GM19372 (cell line): ENCODE measurements at regions not wholly inside any gene's neighbourhood (a gene's known extent, or its start where the extent isn't known, plus 50 kb on each side); places are given as distances from the start of the nearest gene placed in this dataset.

Experiments
- ATAC-seq: cut with Tn5 transposase; IDR thresholded peaks from one replicate; pipeline ENCODE4 v1.9.1; 2021; ENCODE audit warnings: mild to moderate bottlenecking, low read depth, moderate library complexity; ENCODE audit not compliant: unreplicated experiment

DNA sequence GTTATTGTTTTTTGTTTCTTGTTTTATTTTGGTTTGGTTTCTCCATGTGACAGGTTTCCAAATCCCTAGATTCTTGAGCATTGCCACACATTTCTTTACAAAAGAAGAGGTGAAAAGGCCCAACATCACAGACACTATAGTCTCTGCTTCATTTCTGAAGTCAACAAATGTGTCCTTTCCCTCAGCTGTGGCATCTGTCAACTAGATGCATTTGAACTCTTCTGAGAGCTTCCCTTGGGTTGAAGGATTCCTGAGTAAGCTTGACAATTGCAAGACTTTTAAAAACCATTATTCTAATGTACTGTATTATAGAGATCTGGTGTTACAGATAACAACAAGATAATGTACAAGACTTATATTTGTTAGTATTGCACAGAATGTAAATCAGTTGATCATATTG is 703.3 kb upstream of the PKDCC start:
- ATAC-seq, result no peak

DNA sequence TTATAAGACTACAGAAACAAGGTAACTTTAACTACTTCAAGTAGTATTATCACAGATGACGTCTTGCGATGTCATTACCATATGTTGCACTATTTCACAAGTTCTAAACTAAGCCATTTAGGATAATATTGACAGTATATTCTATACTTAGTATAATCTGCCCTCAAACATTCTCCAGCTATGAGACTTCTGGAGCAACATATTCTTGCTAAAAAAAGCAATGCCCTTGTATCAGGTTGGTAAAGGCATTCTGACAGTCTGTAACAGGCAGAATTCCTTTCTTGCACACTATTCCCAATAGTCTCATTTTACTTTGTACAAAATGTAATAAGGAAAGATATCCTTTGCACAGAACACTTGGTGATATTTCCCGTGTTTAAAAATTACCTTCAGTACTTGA is 694.8 kb upstream of the PKDCC start:
- ATAC-seq, result no peak

DNA sequence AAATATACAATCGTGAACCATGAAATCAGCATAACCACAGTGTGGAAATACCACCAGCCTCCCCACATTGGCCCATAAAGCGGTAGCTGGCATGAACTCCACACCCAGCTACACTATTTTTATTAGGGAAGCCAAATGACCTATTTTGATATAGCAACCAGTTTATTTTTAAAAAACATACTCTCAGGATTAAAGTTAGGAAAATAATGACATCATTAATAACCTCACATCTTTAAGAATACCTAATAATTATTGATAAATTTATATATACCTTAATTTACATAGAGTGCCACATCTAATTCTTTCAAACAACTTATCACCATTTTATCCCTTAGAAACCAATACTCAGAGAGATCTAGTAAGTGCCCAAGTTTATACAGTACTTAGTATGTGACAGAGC is 692.0 kb upstream of the PKDCC start:
- no peak for ATAC-seq

- ATAC-seq, result no peak
Measured at GRCh38 chr2:41364842-41365241, 683.0 kb upstream of the PKDCC start.

DNA sequence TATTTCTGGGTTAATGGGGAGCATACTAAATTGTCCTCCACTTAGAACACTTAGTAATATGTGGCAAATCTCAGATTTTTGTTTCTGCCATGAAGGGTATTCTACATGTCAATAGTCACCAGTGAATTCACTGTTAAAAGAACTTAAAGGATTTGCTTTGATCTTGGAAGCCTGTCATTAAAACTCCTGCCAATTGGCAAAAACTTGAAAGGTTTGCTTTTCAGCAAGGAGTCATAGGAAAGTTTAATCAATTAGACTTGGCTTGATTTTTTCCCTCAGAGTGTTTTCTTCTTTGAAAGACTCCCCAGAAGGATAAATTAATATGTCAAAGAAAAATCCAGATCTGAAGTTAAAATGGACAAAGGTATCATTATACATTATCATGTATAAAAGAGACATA is 671.9 kb upstream of the PKDCC start:
- ATAC-seq, result no peak

GRCh38 chr2:41377837-41378236 is 670.0 kb upstream of the PKDCC start:
- no peak for ATAC-seq

GRCh38 chr2:41378420-41378819 is 669.4 kb upstream of the PKDCC start:
- no peak for ATAC-seq

- ATAC-seq, result no peak
Measured at GRCh38 chr2:41379496-41380221, 668.2 kb upstream of the PKDCC start.

DNA sequence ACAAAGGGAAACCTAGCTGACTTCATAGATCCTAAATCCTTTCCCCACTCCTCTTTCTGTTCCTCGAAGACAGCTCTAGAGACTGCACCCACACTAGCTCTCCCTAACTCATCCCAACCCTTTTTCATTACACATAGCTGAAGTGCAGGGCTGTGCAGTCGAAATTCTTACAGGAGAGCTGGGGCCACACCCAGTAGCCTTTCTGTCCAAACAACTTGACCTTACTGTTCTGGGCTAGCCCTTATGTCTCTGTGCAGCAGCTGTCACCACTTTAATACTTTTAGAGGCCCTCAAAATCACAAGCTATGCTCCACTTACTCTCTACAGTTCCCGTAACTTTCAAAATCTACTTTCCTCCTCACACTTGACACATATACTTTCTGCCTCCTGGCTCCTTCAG is 666.1 kb upstream of the PKDCC start:
- ATAC-seq, result no peak

- ATAC-seq, result no peak
Measured at GRCh38 chr2:41387519-41387918, 660.3 kb upstream of the PKDCC start.

DNA sequence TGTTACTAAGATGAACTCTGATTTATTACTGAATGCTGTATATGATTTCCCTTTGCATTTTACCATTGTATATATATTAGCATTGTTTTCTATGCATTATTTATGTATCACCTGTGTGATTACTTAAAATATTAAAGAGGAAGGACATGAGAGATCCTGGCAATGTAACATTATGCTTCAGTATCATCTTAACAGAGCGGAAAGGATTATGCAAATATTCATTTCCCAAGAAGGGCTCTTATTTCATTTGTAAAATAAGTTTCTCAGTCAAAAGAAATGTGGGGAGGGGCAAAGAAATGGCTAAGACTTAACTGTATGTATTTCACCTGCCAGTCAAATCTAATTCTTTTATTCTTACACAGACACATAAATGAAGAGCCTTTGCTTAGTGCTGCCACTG is 654.2 kb upstream of the PKDCC start:
- no peak for ATAC-seq

GRCh38 chr2:41394541-41394940 is 653.3 kb upstream of the PKDCC start:
- no peak for ATAC-seq

DNA sequence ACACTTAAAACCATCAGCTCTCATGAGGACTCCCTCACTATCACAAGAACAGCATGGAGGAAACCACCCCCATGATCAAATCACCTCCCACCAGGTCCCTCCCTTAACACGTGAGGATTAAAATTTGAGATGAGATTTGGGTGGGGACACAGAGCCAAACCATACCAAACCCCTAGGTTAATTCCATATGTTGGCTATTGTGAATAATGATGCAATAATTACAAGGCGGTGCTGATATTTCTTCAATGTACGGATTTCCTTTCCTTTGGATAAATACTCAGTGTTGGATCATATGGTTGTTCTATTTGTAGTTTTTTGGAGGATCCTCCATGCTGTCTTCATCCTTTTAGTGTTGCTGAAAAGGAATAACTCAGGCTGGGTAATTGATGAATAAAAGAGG is 652.1 kb upstream of the PKDCC start:
- ATAC-seq, result no peak

DNA sequence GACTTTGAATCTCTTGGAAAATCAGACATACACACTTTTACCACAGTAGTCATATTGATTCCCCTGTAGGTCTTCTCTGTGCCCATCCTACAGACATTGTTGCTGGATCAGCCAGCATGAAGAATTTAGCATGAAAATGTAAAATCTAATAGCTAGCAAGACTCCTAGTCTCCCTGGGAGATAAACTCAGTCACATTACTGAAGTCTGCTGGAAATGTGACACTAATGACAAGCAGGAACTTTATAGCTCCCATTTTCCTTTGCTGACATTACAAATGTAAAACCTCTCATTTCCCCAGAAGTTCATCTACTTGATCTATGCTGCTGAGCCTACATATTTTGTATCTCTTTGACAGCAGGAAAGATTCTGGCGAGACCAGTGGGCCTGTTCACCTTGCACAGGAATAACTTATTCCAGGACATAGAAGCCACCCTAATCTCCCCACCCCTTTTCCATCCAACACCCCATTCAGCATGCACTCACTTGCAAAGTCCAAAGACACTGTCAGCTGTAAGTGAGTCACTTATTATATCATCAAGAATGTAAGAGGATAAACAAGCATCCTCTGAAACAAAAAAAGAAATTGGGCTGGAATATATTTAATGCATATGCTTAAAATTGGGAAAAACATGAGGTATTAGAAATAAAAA is 648.3 kb upstream of the PKDCC start:
- no peak for ATAC-seq

DNA sequence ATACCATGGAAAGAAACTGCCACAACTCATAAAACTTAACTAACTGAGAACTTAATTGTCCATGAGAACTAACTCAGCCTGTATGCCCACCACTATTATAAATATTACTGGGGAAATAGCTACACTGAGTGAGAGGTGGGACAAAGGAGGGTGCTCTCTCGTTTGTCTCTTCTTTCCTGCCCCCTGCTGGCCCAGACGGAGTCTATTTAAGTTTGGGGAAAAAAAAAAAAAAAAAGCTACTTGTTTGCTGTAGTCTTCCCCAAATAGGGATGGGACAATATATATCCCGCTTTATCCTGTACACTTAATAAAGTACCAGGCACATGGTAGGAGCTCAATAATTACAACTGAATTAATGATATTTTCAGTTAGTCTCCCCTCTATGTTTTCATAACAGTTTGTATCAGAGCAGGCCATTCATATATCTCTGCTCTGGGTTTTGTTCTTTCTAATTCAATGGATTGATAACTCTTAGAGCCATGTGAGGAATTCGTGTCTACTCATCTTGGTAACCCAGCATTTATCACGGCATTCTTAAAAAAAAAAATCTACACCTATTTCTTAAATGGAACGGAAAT is 647.6 kb upstream of the PKDCC start:
- no peak for ATAC-seq

- no peak for ATAC-seq
Measured at GRCh38 chr2:41405441-41405840, 642.4 kb upstream of the PKDCC start.

- no peak for ATAC-seq
Measured at GRCh38 chr2:41409328-41409727, 638.5 kb upstream of the PKDCC start.

GRCh38 chr2:41410011-41410410 is 637.8 kb upstream of the PKDCC start:
- ATAC-seq, result no peak

DNA sequence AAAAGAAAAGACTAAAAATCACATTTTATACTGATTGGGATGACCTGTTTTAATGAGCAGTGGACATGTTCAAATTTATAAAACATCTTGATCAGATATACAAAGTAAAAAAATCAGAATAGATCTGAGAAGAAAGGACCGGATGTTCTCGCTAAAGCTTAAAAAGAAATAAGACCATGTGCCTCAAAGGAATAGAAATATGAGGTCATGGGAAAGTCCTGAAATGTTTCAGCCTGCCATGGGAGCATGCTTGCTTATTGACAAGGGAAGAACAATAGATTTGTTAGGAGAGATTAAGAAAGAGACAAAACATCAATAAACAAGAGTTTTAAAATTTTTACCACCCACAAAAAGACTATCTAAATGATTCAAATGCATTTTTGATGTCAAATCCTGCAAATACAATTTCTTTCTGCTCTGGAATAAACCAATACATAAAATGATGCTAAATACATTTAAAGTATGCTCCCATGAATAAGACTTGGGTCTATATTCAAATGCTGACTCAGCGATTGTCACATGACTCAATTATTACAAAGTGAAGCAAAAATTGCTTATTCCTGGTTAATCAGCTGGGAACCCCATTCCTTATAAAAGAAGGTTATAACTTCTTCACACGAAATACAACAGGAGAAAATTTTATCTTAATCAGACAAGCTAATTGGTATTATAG is 633.9 kb upstream of the PKDCC start:
- ATAC-seq, result no peak

GRCh38 chr2:41414486-41415230 is 633.2 kb upstream of the PKDCC start:
- no peak for ATAC-seq

DNA sequence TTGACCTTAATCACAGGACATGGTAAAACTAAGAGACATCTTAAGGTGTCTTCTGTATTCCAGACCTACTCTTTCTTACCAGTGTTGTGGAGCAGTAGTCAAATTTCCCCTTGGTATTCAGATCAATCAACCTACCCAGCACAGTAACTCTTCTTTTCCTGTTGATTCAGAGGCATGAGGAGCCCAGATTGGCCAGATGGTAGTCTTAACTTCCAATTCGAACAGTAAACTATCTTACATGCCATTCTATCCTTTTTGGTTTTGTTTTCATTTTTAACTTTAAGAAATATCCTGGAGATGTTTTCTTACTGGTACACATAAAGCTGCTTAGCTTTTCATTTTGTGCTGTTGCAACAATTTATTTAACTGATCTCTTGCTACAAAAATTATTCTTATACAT is 630.3 kb upstream of the PKDCC start:
- ATAC-seq, result no peak
